ENCODE measurements at regions not wholly inside any gene's neighbourhood (a gene's known extent, or its start where the extent isn't known, plus 50 kb on each side); places are given as distances from the start of the nearest gene placed in this dataset.
A peak's percentile ranks its signal among the peaks of the same experiment; 100 is the strongest.
"Not testable (repeated sequence)": the region's sequence is repeated elsewhere in the genome, so short reads cannot be mapped to it uniquely, and the experiment has no call there.

- Mint-ChIP-seq H3K36me3 (ENCODE audit: low read depth) (no peaks in the 10 kb centered on the region), H3K4me3 (ENCODE audit: unreplicated experiment) (no peak overlapping the region), H3K9me3 (ENCODE audit: low read depth) (peaks cover 32% of the 10 kb centered on the region), H3K27ac (ENCODE audit: unreplicated experiment) (no peak overlapping the region), H3K27me3 (ENCODE audit: low read depth) (no peaks in the 10 kb centered on the region), H3K4me1 (ENCODE audit: low read depth) (no peaks in the 10 kb centered on the region)
- TF ChIP-seq, protein P1, sequence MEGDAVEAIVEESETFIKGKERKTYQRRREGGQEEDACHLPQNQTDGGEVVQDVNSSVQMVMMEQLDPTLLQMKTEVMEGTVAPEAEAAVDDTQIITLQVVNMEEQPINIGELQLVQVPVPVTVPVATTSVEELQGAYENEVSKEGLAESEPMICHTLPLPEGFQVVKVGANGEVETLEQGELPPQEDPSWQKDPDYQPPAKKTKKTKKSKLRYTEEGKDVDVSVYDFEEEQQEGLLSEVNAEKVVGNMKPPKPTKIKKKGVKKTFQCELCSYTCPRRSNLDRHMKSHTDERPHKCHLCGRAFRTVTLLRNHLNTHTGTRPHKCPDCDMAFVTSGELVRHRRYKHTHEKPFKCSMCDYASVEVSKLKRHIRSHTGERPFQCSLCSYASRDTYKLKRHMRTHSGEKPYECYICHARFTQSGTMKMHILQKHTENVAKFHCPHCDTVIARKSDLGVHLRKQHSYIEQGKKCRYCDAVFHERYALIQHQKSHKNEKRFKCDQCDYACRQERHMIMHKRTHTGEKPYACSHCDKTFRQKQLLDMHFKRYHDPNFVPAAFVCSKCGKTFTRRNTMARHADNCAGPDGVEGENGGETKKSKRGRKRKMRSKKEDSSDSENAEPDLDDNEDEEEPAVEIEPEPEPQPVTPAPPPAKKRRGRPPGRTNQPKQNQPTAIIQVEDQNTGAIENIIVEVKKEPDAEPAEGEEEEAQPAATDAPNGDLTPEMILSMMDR (IDR thresholded peaks at IDR 0.05): no peak
- no peak for DNase-seq (ENCODE audit: low spot score)
Observed at GRCh38 chr2:57022496-57022895, 838.7 kb downstream of the CCDC85A start.

DNA sequence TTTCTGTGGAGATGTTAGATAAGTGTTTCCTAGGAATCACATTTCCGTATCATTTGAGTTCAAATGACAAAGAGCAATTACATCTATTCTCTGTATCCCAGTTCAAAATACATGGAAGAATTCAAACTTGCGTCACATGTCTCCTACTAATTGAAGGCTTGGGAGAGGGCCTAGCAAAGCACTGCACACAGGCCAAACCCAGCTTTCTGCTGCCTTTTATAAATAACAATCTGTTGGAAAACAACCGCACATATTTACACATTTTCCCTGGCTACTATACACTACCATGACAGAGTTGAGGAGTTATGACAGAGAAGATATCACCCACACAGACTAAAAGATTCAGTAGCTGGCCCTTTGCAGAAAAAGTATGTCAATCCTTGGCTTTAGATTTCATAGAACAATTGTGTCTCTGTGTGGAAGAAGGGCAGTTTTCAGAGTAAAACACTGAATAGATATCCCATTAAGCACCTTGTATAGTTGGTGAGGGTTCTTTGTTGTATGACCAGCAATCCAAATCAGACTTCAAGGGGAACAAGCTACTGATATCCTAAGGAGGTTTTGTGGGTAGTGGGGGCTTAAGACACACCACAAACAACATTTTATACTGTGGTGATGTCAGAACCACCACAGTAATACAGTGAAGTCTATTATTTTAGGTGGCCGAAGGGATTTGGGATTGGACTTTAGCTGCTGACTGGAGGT lies 861.3 kb downstream of the CCDC85A start:
- TF ChIP-seq, protein P1 (IDR thresholded peaks at IDR 0.05): no peak
- Mint-ChIP-seq H3K36me3 (ENCODE audit: low read depth) (no peaks in the 10 kb centered on the region), H3K27me3 (ENCODE audit: low read depth) (peaks cover 5% of the 10 kb centered on the region), H3K9me3 (ENCODE audit: low read depth) (no peaks in the 10 kb centered on the region), H3K27ac (ENCODE audit: unreplicated experiment) (no peak overlapping the region), H3K4me3 (ENCODE audit: unreplicated experiment) (no peak overlapping the region), H3K4me1 (ENCODE audit: low read depth) (no peaks in the 10 kb centered on the region)
- no peak for DNase-seq (ENCODE audit: low spot score)

- H3K9me3 Mint-ChIP-seq (ENCODE audit: low read depth): no peaks in the 10 kb centered on the region
- TF ChIP-seq, protein P1 (IDR thresholded peaks at IDR 0.05): no peak
- peak; percentile 28 for DNase-seq (ENCODE audit: low spot score)
- H3K4me1 Mint-ChIP-seq (ENCODE audit: low read depth): no peaks in the 10 kb centered on the region
- H3K4me3 Mint-ChIP-seq (ENCODE audit: unreplicated experiment): no peak overlapping the region
- peaks cover 5% of the 10 kb centered on the region for H3K27me3 Mint-ChIP-seq (ENCODE audit: low read depth)
- no peak overlapping the region for H3K27ac Mint-ChIP-seq (ENCODE audit: unreplicated experiment)
- H3K36me3 Mint-ChIP-seq (ENCODE audit: low read depth): no peaks in the 10 kb centered on the region
Observed at GRCh38 chr2:57049273-57049672, 865.5 kb downstream of the CCDC85A start.

DNA sequence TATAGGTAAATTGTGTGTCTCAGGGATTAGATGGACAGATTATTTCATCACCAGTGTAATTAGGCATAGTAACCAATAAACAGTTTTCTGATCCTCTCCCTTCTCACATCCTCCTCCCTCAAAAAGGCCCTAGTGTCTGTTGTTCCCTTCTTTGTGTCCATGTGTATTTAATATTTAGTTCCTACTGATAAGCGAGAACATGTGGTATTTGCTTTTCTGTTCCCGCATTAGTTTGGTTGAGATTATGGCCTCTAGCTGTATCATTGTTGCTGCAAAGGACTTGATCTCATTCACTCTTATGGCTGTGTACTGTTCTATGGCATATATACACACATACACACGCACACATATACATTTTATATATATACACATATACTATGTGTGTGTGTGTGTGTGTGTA lies 866.2 kb downstream of the CCDC85A start:
- DNase-seq (ENCODE audit: low spot score): no peak
- Mint-ChIP-seq H3K27ac (ENCODE audit: unreplicated experiment) (no peak overlapping the region), H3K9me3 (ENCODE audit: low read depth) (no peaks in the 10 kb centered on the region), H3K27me3 (ENCODE audit: low read depth) (peaks cover 5% of the 10 kb centered on the region), H3K4me3 (ENCODE audit: unreplicated experiment) (no peak overlapping the region), H3K4me1 (ENCODE audit: low read depth) (no peaks in the 10 kb centered on the region), H3K36me3 (ENCODE audit: low read depth) (no peaks in the 10 kb centered on the region)
- TF ChIP-seq, protein P1 (IDR thresholded peaks at IDR 0.05): no peak

DNA sequence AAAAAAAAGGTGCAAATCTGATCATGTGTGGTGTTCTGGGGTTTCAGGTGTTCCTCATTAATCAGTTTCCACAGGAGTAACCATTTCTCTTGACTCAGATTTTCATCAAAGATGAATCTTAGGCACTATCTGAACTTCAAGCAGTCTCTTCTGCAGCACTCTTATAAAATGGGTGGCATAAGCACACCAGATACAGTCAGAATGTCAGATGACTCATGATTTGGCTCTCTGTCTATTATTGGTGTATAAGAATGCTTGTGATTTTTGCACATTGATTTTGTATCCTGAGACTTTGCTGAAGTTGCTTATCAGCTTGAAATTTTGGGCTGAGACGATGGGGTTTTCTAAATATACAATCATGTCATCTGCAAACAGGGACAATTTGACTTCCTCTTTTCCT lies 882.5 kb downstream of the CCDC85A start:
- H3K9me3 Mint-ChIP-seq (ENCODE audit: low read depth); DNase-seq (ENCODE audit: low spot score); H3K4me3 Mint-ChIP-seq (ENCODE audit: unreplicated experiment); H3K36me3 Mint-ChIP-seq (ENCODE audit: low read depth); H3K27ac Mint-ChIP-seq (ENCODE audit: unreplicated experiment); H3K4me1 Mint-ChIP-seq (ENCODE audit: low read depth): not testable (repeated sequence)
- peaks cover 11% of the 10 kb centered on the region for H3K27me3 Mint-ChIP-seq (ENCODE audit: low read depth)

DNA sequence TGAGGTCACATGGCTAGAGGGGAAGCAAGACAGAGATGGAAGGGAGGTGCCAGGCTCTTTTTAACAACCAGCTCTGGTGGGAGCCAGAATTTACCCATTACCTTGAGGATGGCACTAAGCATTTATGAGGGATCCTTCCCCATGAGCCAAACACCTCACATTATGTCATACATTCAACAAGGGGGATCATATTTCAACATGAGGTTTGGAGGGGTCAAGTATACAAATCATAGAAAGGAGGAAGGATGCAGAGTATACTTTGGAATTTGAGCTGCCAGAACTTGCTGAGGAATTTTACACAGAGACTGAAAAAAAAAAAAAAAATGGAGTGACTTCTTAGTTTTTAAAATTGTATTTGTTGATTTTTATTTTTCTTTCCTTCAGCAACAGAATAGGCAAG lies 891.4 kb downstream of the CCDC85A start:
- Mint-ChIP-seq H3K27me3 (ENCODE audit: low read depth) (peaks cover 2% of the 10 kb centered on the region), H3K4me3 (ENCODE audit: unreplicated experiment) (no peak overlapping the region), H3K4me1 (ENCODE audit: low read depth) (peaks cover 2% of the 10 kb centered on the region), H3K27ac (ENCODE audit: unreplicated experiment) (no peak overlapping the region), H3K36me3 (ENCODE audit: low read depth) (no peaks in the 10 kb centered on the region), H3K9me3 (ENCODE audit: low read depth) (peaks cover 6% of the 10 kb centered on the region)
- no peak for DNase-seq (ENCODE audit: low spot score)
- TF ChIP-seq, protein P1 (IDR thresholded peaks at IDR 0.05): no peak
